22Rv1 (cell line): ENCODE measurements at regions not wholly inside any gene's neighbourhood (a gene's known extent, or its start where the extent isn't known, plus 50 kb on each side); places are given as distances from the start of the nearest gene placed in this dataset.

Experiments
- H3K27ac ChIP-seq: fragments of 450-650 bp; 2 replicates; pipeline ENCODE4 v1.5.1; 2017
- ZFX ChIP-seq: fragments of 450-650 bp; IDR thresholded peaks from 2 replicates; pipeline ENCODE4 v1.6.1; 2017; ENCODE audit warnings: antibody characterized with exemption, borderline replicate concordance
- TF ChIP-seq, protein P1 (sequence below): fragments of 450-650 bp; IDR thresholded peaks from 2 replicates; pipeline ENCODE4 v1.5.1; 2017; ENCODE audit warnings: mild to moderate bottlenecking

DNA sequence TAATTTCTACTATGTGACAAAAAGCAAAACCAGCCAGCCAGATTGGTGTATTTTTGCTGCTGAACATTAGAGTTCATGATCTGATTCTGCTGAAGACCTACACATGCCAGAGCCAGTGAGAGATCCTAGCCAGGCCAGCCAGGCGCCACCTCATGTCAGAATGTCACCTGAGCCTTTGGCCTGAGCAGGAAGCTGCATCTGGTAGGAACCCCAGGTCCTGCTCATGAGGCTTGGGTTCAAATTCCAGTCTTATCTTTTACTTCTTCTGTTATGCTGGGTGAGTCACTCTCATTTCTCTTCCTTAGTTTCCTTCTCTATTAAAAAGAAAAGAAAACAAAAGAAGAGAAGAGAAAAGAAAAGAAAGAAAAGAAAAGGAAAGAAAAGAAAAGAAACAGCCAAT is 585.1 kb upstream of the CDH5 start:
- no peak overlapping the region for H3K27ac ChIP-seq
- TF ChIP-seq, protein P1, sequence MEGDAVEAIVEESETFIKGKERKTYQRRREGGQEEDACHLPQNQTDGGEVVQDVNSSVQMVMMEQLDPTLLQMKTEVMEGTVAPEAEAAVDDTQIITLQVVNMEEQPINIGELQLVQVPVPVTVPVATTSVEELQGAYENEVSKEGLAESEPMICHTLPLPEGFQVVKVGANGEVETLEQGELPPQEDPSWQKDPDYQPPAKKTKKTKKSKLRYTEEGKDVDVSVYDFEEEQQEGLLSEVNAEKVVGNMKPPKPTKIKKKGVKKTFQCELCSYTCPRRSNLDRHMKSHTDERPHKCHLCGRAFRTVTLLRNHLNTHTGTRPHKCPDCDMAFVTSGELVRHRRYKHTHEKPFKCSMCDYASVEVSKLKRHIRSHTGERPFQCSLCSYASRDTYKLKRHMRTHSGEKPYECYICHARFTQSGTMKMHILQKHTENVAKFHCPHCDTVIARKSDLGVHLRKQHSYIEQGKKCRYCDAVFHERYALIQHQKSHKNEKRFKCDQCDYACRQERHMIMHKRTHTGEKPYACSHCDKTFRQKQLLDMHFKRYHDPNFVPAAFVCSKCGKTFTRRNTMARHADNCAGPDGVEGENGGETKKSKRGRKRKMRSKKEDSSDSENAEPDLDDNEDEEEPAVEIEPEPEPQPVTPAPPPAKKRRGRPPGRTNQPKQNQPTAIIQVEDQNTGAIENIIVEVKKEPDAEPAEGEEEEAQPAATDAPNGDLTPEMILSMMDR = no peak
- TF ChIP-seq ZFX = no peak

DNA sequence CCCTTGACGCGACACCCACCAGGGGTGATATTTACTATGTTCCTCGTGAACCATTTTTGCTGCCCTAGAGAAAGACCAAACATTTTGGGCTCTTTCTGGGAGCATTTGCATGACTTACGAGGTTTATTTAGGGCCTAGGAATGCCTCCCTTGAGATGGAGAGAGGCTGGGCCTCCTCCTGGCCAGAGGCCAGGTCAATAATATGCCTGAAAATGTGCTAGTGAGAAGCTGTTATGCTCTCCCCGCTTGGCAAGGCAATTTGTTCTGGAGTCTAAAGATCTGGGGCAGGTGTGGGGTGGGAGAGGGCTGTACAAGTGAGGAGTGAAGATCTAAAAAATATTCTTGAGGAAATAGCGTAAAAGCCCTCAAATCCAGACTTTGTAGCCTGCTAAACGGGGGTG is 587.3 kb upstream of the CDH5 start:
- no peak overlapping the region for H3K27ac ChIP-seq

GRCh38 chr16:65776639-65777183 is 589.8 kb upstream of the CDH5 start:
- TF ChIP-seq, protein P1 = no peak
- no peak for TF ChIP-seq ZFX
- H3K27ac ChIP-seq = no peak overlapping the region

More for the DNA sequence above, 587.3 kb upstream of the CDH5 start:
- no peak for TF ChIP-seq ZFX
- TF ChIP-seq, protein P1 = no peak

DNA sequence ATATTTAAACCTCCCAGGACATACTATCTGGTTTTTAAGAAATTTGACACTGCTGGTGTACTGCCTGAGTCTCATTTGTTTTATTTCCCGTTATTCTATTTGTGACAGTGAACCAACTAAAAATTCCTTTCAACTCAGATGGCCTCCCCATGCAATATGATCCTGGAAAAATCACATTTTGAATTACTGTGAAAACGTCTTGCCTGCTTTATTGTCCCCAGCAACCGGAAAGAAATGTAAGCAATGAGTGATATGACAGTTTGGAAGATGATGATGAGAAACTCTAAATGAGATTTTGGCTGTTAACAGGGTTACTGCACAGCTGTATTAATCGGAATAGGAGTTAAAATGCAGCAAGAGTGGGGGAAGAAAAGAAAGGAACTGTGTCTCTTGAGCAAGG is 590.7 kb upstream of the CDH5 start:
- TF ChIP-seq, protein P1 = no peak
- TF ChIP-seq ZFX = no peak
- H3K27ac ChIP-seq = no peak overlapping the region

DNA sequence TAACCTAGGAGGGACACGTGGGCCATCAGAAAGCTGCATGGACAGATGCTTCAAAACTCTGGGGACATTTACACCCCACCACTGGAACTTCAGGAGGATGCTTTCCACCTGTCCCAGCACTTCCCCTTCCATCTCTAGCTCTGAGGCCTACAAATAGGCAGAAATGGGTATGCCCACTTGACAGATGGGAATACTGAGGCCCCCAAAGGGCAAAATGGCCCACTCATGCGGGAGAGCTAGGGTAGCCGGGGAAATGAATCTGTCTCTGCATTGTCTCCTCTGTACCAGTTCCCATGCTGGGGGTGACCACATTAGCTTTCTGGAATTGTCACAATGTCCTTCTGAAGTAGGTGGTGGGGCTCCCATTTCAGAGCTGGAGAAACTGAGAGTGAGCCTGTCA is 592.1 kb upstream of the CDH5 start:
- TF ChIP-seq, protein P1 = no peak
- TF ChIP-seq ZFX = no peak
- no peak overlapping the region for H3K27ac ChIP-seq

DNA sequence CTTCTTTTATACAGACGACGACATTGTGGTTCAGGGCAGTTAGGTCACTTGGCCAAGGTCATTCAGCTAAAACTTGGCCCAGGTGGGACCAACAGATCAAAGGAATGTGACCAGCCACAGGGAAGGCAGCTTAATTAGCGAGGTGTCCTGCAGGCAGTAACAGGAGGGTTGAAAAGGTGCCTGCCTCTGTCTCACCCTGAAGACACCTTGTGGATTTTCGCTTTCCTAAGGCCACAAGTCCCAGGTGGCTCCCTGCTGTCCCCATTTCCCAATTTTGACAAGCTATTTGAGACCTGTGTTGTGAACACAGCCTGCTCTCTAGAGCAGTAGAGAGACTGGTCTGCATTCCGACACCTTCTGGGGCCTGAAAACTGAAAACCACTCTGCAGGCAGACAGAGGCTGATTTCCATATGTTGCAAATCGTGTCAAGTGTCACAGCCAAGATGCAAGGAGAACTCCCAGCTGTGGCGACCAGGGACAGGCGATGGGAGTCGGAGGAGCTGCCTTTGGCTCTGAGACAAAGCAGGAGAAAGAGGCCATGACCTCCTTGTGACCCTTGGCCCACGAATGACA is 593.1 kb upstream of the CDH5 start:
- TF ChIP-seq ZFX = no peak
- H3K27ac ChIP-seq = no peak overlapping the region

- TF ChIP-seq, protein P1 = no peak
- TF ChIP-seq ZFX = no peak
These were observed 594.3 kb upstream of the CDH5 start for GRCh38 chr16:65772134-65772732.

More at GRCh38 chr16:65772134-65772732, 594.3 kb upstream of the CDH5 start:
- no peak overlapping the region for H3K27ac ChIP-seq
